ENCODE measurements at regions not wholly inside any gene's neighbourhood (a gene's known extent, or its start where the extent isn't known, plus 50 kb on each side); places are given as distances from the start of the nearest gene placed in this dataset.

DNA sequence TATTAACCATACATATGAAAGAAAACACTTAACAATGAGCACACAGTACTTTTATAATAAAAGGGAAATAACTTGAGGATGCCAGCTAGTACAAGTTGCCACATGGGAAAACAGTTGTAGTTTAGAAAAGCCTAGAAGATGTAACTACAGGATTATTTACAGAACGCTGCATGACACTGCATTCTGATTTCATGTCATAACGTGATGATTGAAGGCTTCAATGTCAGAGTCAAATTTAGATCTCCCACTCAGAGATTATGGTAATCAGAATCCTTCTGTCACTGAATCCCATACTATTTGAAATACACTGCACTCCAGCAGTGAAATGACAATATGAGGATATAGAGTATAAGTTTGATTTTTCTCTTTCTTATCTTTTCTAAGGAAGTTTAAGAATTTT, 253.9 kb upstream of the LRRN1 start:
- H3K27me3 ChIP-seq: no peaks in the 10 kb centered on the region
- WGBS, 2 donors (ENCODE audit: low coverage in 1 of 2): 68 to 86% methylated on average over 1 to 2 of the region's 2 CpGs
- DNase-seq: no peak
- intact Hi-C loops (cut with DNase I; ENCODE audit: low total_unique reads): no loop called here
- no peak overlapping the region for H3K27ac ChIP-seq
- H3K36me3 ChIP-seq: no peaks in the 10 kb centered on the region
- in situ Hi-C loops (cut with MboI; ENCODE audit: low pct_ligation_motif_present in 1 of 4, low pct_unique_long_range_greater_than_20kb in 1 of 4, low sequenced_read_pairs in 3 of 4): no loop called here
- no peak for TF ChIP-seq POLR2A (IDR thresholded peaks at IDR 0.05)
- no peaks in the 10 kb centered on the region for H3K9me3 ChIP-seq
- no peaks in the 10 kb centered on the region for H3K4me1 ChIP-seq
- no peak overlapping the region for H3K4me3 ChIP-seq

DNA sequence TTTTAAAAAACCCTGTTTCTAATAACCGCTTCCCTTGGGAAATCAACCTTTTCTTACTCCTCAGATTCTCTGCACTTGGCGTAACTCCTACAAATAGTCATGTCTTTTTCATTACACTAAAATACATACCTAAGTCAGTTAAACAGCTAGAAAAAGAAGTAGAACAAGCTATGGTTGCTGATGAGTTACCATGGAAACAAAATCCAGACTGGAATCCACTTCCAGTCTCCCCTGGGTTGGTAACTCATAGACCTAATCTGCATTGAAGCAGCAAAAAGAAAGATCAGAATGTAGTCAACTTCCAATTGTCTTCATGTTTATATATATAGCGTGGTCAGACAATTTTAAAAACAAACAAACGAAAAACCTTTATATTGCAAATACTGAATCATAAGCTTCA, 260.8 kb upstream of the LRRN1 start:
- in situ Hi-C loops (cut with MboI; ENCODE audit: low pct_ligation_motif_present in 1 of 4, low pct_unique_long_range_greater_than_20kb in 1 of 4, low sequenced_read_pairs in 3 of 4): no loop called here

GRCh38 chr3:3532508-3532907, 266.7 kb upstream of the LRRN1 start:
- Histone ChIP-seq H3K27ac (no peak overlapping the region), H3K27me3 (no peaks in the 10 kb centered on the region), H3K36me3 (no peaks in the 10 kb centered on the region), H3K4me1 (no peaks in the 10 kb centered on the region), H3K9me3 (no peaks in the 10 kb centered on the region), H3K4me3 (no peak overlapping the region)
- no peak for TF ChIP-seq EP300 (IDR thresholded peaks at IDR 0.05; ENCODE audit: low read depth)
- no peak for TF ChIP-seq POLR2A (IDR thresholded peaks at IDR 0.05)
- no peak for TF ChIP-seq POLR2AphosphoS5 (IDR thresholded peaks at IDR 0.05)
- TF ChIP-seq CTCF (IDR thresholded peaks at IDR 0.05): no peak
- WGBS, 2 donors (ENCODE audit: low coverage in 1 of 2): 51 to 92% methylated on average over 1 of the region's 1 CpG
- DNase-seq: no peak
- intact Hi-C loops (cut with DNase I; ENCODE audit: low total_unique reads) (no loop called here), in situ Hi-C loops (cut with MboI; ENCODE audit: low pct_ligation_motif_present in 1 of 4, low pct_unique_long_range_greater_than_20kb in 1 of 4, low sequenced_read_pairs in 3 of 4) (no loop called here)

More for the DNA sequence above, 260.8 kb upstream of the LRRN1 start:
- H3K27me3 ChIP-seq: no peaks in the 10 kb centered on the region
- no peaks in the 10 kb centered on the region for H3K9me3 ChIP-seq
- no peak overlapping the region for H3K4me3 ChIP-seq
- no peaks in the 10 kb centered on the region for H3K4me1 ChIP-seq
- intact Hi-C loops (cut with DNase I; ENCODE audit: low total_unique reads): no loop called here
- TF ChIP-seq EP300 (IDR thresholded peaks at IDR 0.05; ENCODE audit: low read depth): no peak
- no peak for TF ChIP-seq POLR2AphosphoS5 (IDR thresholded peaks at IDR 0.05)
- no peak for TF ChIP-seq POLR2A (IDR thresholded peaks at IDR 0.05)
- no peak for TF ChIP-seq CTCF (IDR thresholded peaks at IDR 0.05)
- H3K27ac ChIP-seq: no peak overlapping the region
- H3K36me3 ChIP-seq: no peaks in the 10 kb centered on the region
- no peak for DNase-seq
- 70 to 84% methylated on average over 4 of the region's 4 CpGs for WGBS, 2 donors (ENCODE audit: low coverage in 1 of 2)

DNA sequence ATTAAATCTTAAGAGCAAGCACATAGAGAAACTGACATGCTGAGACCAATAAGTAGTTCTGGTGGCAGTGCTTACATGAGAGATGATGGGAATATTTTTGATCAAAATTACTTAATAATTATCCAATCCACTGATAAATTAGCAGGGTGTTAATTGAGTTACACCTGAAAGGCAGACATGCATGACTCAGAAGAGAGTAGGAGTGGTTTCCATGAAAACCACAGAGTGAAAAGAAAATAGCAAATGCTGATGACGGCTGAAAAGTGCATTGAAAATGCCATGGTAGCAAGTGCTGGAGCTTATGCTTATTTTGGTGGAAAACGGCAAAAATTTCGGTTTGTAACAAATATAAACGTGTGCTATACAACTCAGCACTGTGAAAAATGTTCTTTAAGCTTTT, 267.8 kb upstream of the LRRN1 start:
- Histone ChIP-seq H3K36me3 (no peaks in the 10 kb centered on the region), H3K27ac (no peak overlapping the region), H3K4me1 (no peaks in the 10 kb centered on the region), H3K9me3 (no peaks in the 10 kb centered on the region), H3K27me3 (no peaks in the 10 kb centered on the region), H3K4me3 (no peak overlapping the region)
- no peak for TF ChIP-seq POLR2A (IDR thresholded peaks at IDR 0.05)
- no peak for TF ChIP-seq CTCF (IDR thresholded peaks at IDR 0.05)
- no peak for TF ChIP-seq EP300 (IDR thresholded peaks at IDR 0.05; ENCODE audit: low read depth)
- TF ChIP-seq POLR2AphosphoS5 (IDR thresholded peaks at IDR 0.05): no peak
- DNase-seq: no peak
- in situ Hi-C loops (cut with MboI; ENCODE audit: low pct_ligation_motif_present in 1 of 4, low pct_unique_long_range_greater_than_20kb in 1 of 4, low sequenced_read_pairs in 3 of 4) (no loop called here), intact Hi-C loops (cut with DNase I; ENCODE audit: low total_unique reads) (no loop called here)
- WGBS, 2 donors (ENCODE audit: low coverage in 1 of 2): 61 to 69% methylated on average over 4 of the region's 4 CpGs

GRCh38 chr3:3519266-3519665, 280.0 kb upstream of the LRRN1 start:
- no peak for DNase-seq
- intact Hi-C loops (cut with DNase I; ENCODE audit: low total_unique reads): no loop called here
- H3K9me3 ChIP-seq: no peaks in the 10 kb centered on the region
- H3K36me3 ChIP-seq: no peaks in the 10 kb centered on the region
- in situ Hi-C loops (cut with MboI; ENCODE audit: low pct_ligation_motif_present in 1 of 4, low pct_unique_long_range_greater_than_20kb in 1 of 4, low sequenced_read_pairs in 3 of 4): no loop called here
- no peaks in the 10 kb centered on the region for H3K27me3 ChIP-seq
- no peaks in the 10 kb centered on the region for H3K4me1 ChIP-seq
- no peak overlapping the region for H3K4me3 ChIP-seq
- H3K27ac ChIP-seq: no peak overlapping the region
- TF ChIP-seq POLR2AphosphoS5 (IDR thresholded peaks at IDR 0.05) (no peak), CTCF (IDR thresholded peaks at IDR 0.05) (no peak), EP300 (IDR thresholded peaks at IDR 0.05; ENCODE audit: low read depth) (no peak), POLR2A (IDR thresholded peaks at IDR 0.05) (no peak)
- WGBS, 2 donors (ENCODE audit: low coverage in 1 of 2): 87 to 95% methylated on average over 2 of the region's 2 CpGs

Measured in transverse colon (tissue), 4 donors.